HG02884 (cell line): ENCODE measurements at regions not wholly inside any gene's neighbourhood (a gene's known extent, or its start where the extent isn't known, plus 50 kb on each side); places are given as distances from the start of the nearest gene placed in this dataset.
"Not testable (repeated sequence)": the region's sequence is repeated elsewhere in the genome, so short reads cannot be mapped to it uniquely, and the experiment has no call there.

Source experiments
- ATAC-seq: cut with Tn5 transposase; IDR thresholded peaks from one replicate; pipeline ENCODE4 v1.9.1; 2021; ENCODE audit warnings: mild to moderate bottlenecking, moderate library complexity; ENCODE audit not compliant: unreplicated experiment

DNA sequence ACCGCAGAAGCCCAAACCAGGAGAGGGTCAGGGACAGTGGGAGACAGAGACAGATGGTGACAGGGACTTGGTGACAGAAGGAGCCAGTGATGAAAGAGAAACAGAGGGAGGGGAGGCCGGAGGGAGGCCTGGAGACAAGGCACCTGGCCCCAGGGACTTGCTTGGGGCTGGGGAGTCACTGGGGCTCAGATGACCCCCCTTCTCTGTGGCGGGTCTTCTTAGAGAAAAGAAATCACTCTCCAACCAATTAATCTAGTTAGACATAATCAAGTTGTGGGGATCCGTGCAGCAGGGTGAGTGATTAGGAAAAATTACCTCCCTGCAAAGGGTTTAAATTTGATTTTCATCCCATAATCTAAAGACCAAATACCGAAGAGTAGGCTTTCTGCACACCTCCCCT lies 519.8 kb downstream of the PTPRU start:
- no peak for ATAC-seq

GRCh38 chr1:29755412-29756015 lies 519.2 kb downstream of the PTPRU start:
- not testable (repeated sequence) for ATAC-seq

DNA sequence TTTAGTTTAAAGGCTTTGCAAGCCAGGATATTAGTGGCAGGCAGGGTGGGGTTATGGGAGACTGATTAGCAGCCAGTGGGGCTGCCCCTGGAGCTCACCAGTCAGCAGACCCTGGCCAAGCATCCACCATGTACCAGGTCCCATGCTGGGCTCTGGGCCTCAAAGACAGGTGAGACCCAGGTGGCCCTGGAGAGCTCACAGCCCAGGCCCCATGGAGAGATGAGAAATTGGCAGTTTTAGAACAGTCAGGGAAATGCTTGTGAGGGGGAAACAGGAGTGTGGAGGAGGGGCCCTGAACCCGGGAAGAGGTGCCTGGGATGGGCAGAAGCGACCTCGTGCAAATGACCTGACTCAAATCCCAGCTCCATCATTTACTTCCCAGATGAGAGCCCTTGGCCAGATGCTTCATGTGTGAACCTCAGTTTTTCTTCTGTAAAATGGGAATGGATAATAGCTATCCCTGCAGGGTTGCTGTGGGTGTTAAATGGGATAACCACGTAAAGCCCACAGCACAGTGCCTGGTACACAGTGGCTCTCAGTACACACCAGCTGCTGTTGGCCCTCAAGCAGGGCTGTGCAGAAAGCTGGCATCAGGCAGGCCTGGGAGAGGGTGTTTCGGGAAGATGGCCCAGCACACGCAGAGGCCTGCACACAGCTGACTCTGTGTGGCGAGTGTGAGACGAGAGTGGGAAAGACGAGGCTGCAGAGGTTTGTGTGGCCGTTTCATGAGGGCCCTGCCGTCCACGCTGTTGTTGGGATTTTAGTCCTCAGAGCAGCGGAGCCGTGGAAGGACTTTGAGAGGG lies 518.5 kb downstream of the PTPRU start:
- ATAC-seq = no peak

- ATAC-seq = no peak
These were observed 517.6 kb downstream of the PTPRU start for GRCh38 chr1:29753771-29754572.

DNA sequence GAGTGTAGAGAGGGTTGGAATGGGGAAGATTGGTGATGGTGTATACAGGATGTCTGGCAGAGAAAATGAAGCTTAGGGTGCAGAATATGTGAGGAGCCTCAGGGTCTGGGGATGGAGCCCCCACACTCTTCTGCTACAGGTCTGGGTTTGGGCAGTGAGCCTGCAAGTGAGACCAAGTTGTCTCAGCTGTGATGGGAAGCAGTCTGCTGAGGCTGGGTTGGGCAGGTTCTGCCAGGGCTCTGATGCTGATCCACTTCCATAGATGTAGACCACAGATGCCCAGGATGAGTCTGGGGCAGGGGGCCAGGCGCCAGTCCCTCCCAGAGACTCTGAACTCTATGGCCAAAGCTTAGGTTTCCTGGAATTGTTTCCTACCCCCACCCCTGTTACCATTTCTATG lies 516.9 kb downstream of the PTPRU start:
- ATAC-seq = no peak

DNA sequence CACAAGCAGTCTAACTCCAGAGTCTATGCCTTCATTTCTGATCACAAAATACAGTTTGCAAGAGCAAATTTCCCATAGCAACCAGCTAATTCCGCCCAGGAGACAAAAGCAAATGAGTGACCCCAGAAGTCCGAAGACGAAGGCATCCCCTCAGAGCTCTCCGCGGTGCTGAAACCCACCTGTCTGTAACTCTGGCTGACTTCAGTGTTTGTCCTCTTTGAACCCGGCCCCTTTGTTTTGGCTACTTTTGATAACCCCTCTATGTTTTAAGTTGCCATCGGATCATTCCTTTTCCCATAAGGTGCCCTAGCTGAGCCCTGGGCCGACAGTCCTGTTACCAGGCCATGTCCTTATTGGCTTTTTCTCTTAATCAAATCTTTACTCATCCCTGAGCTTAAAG lies 515.8 kb downstream of the PTPRU start:
- ATAC-seq = no peak

DNA sequence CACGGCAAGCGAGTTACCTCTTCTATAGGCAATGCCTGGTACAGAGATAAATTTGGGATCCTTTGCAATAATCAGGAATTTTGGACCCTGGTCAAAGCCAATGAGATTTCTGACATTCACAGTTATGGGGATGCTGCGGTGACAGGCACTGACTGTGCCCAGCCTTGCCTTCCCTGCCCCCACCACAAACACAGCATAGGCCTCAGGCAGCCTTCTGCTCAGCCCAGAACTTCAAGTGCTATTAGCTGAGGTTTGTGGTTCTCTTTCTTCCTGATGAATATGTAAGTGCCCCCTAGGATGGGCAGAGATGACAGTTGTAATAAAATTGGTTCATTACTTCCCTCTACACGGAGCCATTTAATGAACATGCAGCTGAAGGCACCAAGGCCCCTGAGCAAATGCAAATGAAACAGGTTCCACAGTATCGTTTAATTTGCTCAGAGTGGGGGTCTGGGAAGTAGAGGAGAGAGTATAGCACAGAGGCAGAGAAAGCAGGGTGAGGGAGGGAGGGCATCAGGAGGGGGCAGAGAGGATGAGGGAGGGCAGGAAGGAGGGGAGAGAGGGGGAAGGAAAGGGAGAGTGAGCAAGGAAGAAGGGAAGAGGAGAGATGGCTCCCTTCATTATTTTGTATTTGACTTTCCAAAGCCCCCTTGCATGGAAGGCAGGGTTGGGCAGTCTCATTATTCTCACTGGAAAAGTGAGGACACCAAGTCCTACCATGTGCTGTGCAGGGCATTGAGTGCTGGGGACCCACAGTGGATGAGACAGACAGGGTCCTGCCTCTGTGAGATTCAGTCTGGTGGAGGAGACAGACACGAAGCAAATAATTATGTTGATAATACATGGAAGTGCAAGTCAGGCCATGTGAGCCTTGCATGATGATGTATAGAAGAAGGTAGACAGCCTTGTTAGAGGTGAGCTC lies 513.0 kb downstream of the PTPRU start:
- ATAC-seq = no peak

DNA sequence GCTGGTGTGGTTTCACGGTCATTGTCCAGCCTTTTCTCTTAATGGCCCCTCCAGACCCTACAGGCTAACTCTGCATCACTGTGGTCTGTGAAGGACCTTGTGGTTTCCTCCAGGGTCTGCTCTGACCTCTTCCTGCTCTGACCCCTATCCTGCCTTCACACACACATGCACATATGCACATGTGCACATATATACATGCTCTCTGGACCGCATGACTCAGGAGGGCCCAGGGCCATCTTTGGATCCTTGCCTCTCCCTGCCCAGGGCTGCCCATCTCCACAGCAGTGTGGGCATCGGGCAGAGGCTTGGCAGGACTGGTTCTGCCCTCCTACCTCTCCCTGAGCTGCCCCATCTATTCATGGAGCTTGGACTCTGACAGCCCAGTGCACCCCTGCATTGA lies 510.9 kb downstream of the PTPRU start:
- no peak for ATAC-seq

GRCh38 chr1:29746076-29746665 lies 509.8 kb downstream of the PTPRU start:
- ATAC-seq = no peak

GRCh38 chr1:29744684-29745490 lies 508.6 kb downstream of the PTPRU start:
- no peak for ATAC-seq

- ATAC-seq = no peak
These were observed 507.6 kb downstream of the PTPRU start for GRCh38 chr1:29743931-29744330.

- no peak for ATAC-seq
These were observed 506.9 kb downstream of the PTPRU start for GRCh38 chr1:29743264-29743663.

DNA sequence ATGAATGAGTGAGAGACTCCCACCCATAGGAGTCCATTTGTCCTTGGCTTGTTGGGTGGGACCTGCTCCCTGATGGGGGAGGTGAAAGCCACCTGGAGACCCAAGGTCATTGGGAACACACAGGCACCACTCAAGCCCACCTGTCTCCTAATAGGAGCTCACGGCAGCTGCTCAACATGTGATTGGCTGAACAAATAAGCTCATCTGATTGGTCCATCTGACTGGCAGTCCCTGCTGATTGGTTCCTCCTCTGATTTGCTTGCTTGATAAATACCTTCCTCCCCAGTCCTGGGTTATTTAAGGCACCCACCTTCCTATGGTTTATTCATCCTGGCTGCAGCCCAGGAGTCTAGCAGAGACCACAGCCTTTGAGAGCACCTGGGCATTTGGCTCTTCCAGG lies 502.9 kb downstream of the PTPRU start:
- no peak for ATAC-seq

DNA sequence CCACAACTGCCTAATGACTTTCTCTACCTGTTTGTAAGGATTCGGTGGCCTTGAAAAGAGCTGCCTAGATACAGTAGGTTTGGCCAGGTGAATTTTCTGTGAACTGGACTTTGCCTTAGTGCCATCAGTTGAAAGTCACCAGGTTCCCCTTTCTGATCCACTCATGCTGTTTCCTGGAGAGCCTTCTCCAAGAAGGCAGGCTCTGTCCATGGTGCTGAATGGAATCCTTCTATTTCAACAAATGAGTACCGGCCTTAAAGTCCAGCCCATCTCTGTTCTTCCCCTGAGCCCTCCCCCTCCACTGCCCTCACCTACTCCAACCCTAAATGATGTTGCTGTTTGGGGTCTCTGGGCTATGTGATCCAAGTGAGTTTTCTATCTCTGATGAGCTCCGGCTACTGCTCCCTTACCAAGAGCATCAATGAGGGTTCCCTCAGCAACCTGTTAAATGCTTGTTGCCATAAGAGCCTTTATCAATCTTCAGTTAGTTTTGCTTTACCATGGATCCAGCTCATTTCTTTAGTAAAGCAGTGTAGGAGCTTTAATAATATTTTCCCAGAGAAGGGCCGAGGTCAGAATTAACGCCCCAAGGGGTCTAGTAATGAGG lies 500.4 kb downstream of the PTPRU start:
- ATAC-seq = no peak

DNA sequence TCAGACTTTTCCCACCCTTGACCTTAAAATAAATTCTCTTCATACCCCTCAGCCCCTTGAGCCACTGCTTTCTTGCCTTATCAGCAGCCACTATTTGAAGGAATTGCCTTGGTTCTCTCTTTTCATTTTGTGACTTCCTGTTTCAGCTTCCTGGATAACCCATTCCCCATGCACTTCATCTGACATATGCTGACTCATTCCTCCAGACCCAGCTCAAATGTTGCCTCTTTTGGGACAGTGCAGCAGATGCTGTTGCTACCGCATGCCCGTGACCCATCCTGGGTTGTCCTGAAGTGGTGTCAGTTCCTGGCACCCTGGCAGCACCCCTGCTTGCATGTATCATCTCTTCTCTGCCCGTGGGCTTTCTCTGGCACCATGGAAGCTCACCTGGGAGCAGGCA lies 496.1 kb downstream of the PTPRU start:
- no peak for ATAC-seq

- no peak for ATAC-seq
These were observed 494.3 kb downstream of the PTPRU start for GRCh38 chr1:29730623-29731022.

DNA sequence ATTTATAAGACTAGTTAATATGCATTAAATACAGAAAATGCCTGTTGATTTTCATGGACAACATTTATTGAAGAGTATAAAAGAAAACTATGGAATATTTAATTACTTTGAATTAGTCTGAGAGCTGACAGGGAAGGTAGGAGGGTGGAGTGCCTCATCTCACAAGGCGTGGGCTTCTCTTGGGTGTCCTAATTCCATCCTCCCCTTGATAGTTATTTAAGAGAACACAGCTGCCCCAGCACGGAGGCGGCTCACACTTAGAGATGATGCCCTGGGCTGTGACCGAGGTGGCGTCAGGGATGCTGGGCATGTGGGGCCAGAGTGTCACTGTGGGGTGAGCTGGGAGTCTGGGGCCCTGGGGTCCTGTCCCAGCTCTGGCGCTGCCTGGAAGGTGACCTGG lies 493.0 kb downstream of the PTPRU start:
- no peak for ATAC-seq

- no peak for ATAC-seq
These were observed 492.4 kb downstream of the PTPRU start for GRCh38 chr1:29728703-29729102.

DNA sequence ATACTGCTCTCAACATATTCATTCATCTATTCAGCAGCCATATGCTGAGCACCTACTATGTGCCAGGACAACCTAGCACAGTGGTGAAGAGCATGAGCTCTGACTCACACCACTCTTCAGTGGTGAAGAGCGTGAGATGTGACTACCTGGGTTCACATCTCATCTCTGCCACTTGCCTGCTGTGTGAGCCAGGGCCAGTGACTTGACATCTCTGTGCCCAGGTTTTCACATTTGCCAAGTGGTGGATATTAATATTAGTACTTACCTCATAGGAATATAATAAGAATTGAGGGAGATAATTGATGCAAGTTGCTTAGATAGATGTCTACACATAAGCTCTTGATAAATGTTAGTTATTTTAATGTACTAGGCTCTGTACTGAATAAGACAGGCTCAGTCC lies 488.9 kb downstream of the PTPRU start:
- ATAC-seq = no peak
